Lower leg skin (tissue), 4 donors: ENCODE measurements at regions not wholly inside any gene's neighbourhood (a gene's known extent, or its start where the extent isn't known, plus 50 kb on each side); places are given as distances from the start of the nearest gene placed in this dataset.

Experiments
- DNase-seq, 2 donors: peaks; one replicate each; pipeline ENCODE4 v3.0.0-alpha.2; 2019; ENCODE audit warnings: low spot score in 2 of 2
- H3K4me3 ChIP-seq: fragments of 200-600 bp; sonication (generic); 2 replicates; pipeline ENCODE4 v1.5.1; 2017; ENCODE audit warnings: mild to moderate bottlenecking, low read depth; ENCODE audit not compliant: poor library complexity, severe bottlenecking
- CTCF ChIP-seq, 3 donors: fragments of 450-650 bp; IDR thresholded peaks; one replicate each; pipeline ENCODE4 v1.5.1; 2016; ENCODE audit warnings: antibody characterized with exemption in 3 of 3, mild to moderate bottlenecking in 3 of 3, moderate library complexity in 2 of 3
- POLR2A ChIP-seq, 2 donors: fragments of 450-650 bp; IDR thresholded peaks; one replicate each; pipeline ENCODE4 v1.6.1; 2016 to 2017; ENCODE audit warnings: antibody characterized with exemption in 2 of 2, mild to moderate bottlenecking in 1 of 2, moderate library complexity in 1 of 2
- WGBS, 2 donors: methylation state at CpG; one replicate each; pipeline ENCODE4 v1.1.5; 2018; 5-methylcytosine and 5-hydroxymethylcytosine counted together
- intact Hi-C: fragments of 100-400 bp; cut with DNase I; formaldehyde crosslinking; loops from one replicate; pipeline ENCODE4 v1.15.0; 2023; ENCODE audit warnings: low total_unique reads

GRCh38 chr5:133775584-133776304, 163.4 kb upstream of the FSTL4 start:
- no peak for TF ChIP-seq POLR2A (IDR thresholded peaks at IDR 0.05)
- TF ChIP-seq CTCF (IDR thresholded peaks at IDR 0.05): no peak
- intact Hi-C loops: no loop called here
- no peak overlapping the region for H3K4me3 ChIP-seq
- DNase-seq: no peak
- 77 to 81% methylated on average over 2 of the region's 2 CpGs for whole genome bisulfite sequencing, 2 donors

- DNase-seq: peak in 1 of 2 donors; percentile 3
- TF ChIP-seq CTCF (IDR thresholded peaks at IDR 0.05): no peak
- TF ChIP-seq POLR2A (IDR thresholded peaks at IDR 0.05): no peak
- 90 to 91% methylated on average over 8 of the region's 8 CpGs for WGBS, 2 donors
- intact Hi-C loops: no loop called here
- no peak overlapping the region for H3K4me3 ChIP-seq
Observed at GRCh38 chr5:133773247-133774202, 161.2 kb upstream of the FSTL4 start.

- intact Hi-C loops: no loop called here
- TF ChIP-seq CTCF (IDR thresholded peaks at IDR 0.05): no peak
- no peak for TF ChIP-seq POLR2A (IDR thresholded peaks at IDR 0.05)
- DNase-seq: no peak
- no peak overlapping the region for H3K4me3 ChIP-seq
- WGBS, 2 donors: 90 to 96% methylated on average over 1 of the region's 1 CpG
Observed at GRCh38 chr5:133769842-133770241, 157.5 kb upstream of the FSTL4 start.

GRCh38 chr5:133763744-133764143, 151.4 kb upstream of the FSTL4 start:
- DNase-seq: peak in 1 of 2 donors; percentile 77
- intact Hi-C loops: no loop called here
- no peak for TF ChIP-seq POLR2A (IDR thresholded peaks at IDR 0.05)
- 56 to 71% methylated on average over 4 of the region's 4 CpGs for WGBS, 2 donors
- no peak overlapping the region for H3K4me3 ChIP-seq

GRCh38 chr5:133761632-133762031, 149.3 kb upstream of the FSTL4 start:
- DNase-seq: no peak
- H3K4me3 ChIP-seq: no peak overlapping the region
- intact Hi-C loops: no loop called here
- TF ChIP-seq CTCF (IDR thresholded peaks at IDR 0.05) (no peak), POLR2A (IDR thresholded peaks at IDR 0.05) (no peak)
- 87 to 91% methylated on average over 4 of the region's 4 CpGs for WGBS, 2 donors

GRCh38 chr5:133760532-133760931, 148.2 kb upstream of the FSTL4 start:
- no peak for TF ChIP-seq CTCF (IDR thresholded peaks at IDR 0.05)
- no peak for TF ChIP-seq POLR2A (IDR thresholded peaks at IDR 0.05)
- H3K4me3 ChIP-seq: no peak overlapping the region
- DNase-seq: no peak
- 94 to 96% methylated on average over 3 of the region's 3 CpGs for WGBS, 2 donors
- intact Hi-C loops: no loop called here
